ENCODE measurements at regions not wholly inside any gene's neighbourhood (a gene's known extent, or its start where the extent isn't known, plus 50 kb on each side); places are given as distances from the start of the nearest gene placed in this dataset.
"Not testable (repeated sequence)": the region's sequence is repeated elsewhere in the genome, so short reads cannot be mapped to it uniquely, and the experiment has no call there.

- DNase-seq (ENCODE audit: low read depth): peak; percentile 5
These were observed 137.4 kb upstream of the FBXO11 start for GRCh38 chr2:48043746-48044145.

- DNase-seq (ENCODE audit: low read depth): no peak
These were observed 139.3 kb upstream of the FBXO11 start for GRCh38 chr2:48045613-48046012.

GRCh38 chr2:48048476-48049171 is 142.3 kb upstream of the FBXO11 start:
- no peak for DNase-seq (ENCODE audit: low read depth)

GRCh38 chr2:48049371-48049770 is 143.1 kb upstream of the FBXO11 start:
- no peak for DNase-seq (ENCODE audit: low read depth)

- no peak for DNase-seq (ENCODE audit: low read depth)
These were observed 144.4 kb upstream of the FBXO11 start for GRCh38 chr2:48050711-48051110.

- DNase-seq (ENCODE audit: low read depth): no peak
These were observed 153.7 kb upstream of the FBXO11 start for GRCh38 chr2:48059975-48060374.

- not testable (repeated sequence) for DNase-seq (ENCODE audit: low read depth)
These were observed 155.4 kb upstream of the FBXO11 start for GRCh38 chr2:48061656-48062055.

GRCh38 chr2:48065096-48065495 is 158.8 kb upstream of the FBXO11 start:
- no peak for DNase-seq (ENCODE audit: low read depth)

GRCh38 chr2:48066000-48066399 is 159.7 kb upstream of the FBXO11 start:
- DNase-seq (ENCODE audit: low read depth): no peak

GRCh38 chr2:48069769-48070168 is 163.5 kb upstream of the FBXO11 start:
- DNase-seq (ENCODE audit: low read depth): no peak

- DNase-seq (ENCODE audit: low read depth): peak; percentile 9
These were observed 164.1 kb upstream of the FBXO11 start for GRCh38 chr2:48070415-48070814.

GRCh38 chr2:48072583-48072982 is 166.3 kb upstream of the FBXO11 start:
- no peak for DNase-seq (ENCODE audit: low read depth)

- DNase-seq (ENCODE audit: low read depth): no peak
These were observed 169.3 kb upstream of the FBXO11 start for GRCh38 chr2:48075631-48076030.

- no peak for DNase-seq (ENCODE audit: low read depth)
These were observed 174.4 kb upstream of the FBXO11 start for GRCh38 chr2:48080534-48081316.

- no peak for DNase-seq (ENCODE audit: low read depth)
These were observed 175.0 kb upstream of the FBXO11 start for GRCh38 chr2:48081317-48081628.

- no peak for DNase-seq (ENCODE audit: low read depth)
These were observed 179.6 kb upstream of the FBXO11 start for GRCh38 chr2:48085888-48086287.

GRCh38 chr2:48088994-48089393 is 182.7 kb upstream of the FBXO11 start:
- no peak for DNase-seq (ENCODE audit: low read depth)

- DNase-seq (ENCODE audit: low read depth): no peak
These were observed 183.3 kb upstream of the FBXO11 start for GRCh38 chr2:48089644-48090043.

- DNase-seq (ENCODE audit: low read depth): no peak
These were observed 186.8 kb upstream of the FBXO11 start for GRCh38 chr2:48092846-48093803.

- DNase-seq (ENCODE audit: low read depth): not testable (repeated sequence)
These were observed 190.5 kb upstream of the FBXO11 start for GRCh38 chr2:48096765-48097164.

- no peak for DNase-seq (ENCODE audit: low read depth)
These were observed 192.2 kb upstream of the FBXO11 start for GRCh38 chr2:48098539-48098938.

GRCh38 chr2:48104418-48104817 is 198.1 kb upstream of the FBXO11 start:
- no peak for DNase-seq (ENCODE audit: low read depth)

GRCh38 chr2:48105848-48106247 is 199.6 kb upstream of the FBXO11 start:
- no peak for DNase-seq (ENCODE audit: low read depth)
